DND-41 (cell line): ENCODE measurements at regions not wholly inside any gene's neighbourhood (a gene's known extent, or its start where the extent isn't known, plus 50 kb on each side); places are given as distances from the start of the nearest gene placed in this dataset.

Source experiments
- ATAC-seq: fragments of 200-7000 bp; cut with Tn5 transposase; 3 replicates; pipeline ENCODE4 v1.9.1; 2021; ENCODE audit warnings: low read depth; ENCODE audit not compliant: insufficient read depth
- DNase-seq: peaks from one replicate; pipeline ENCODE4 v3.0.0-alpha.2; 2020
- H2AFZ ChIP-seq: 2 replicates; pipeline ENCODE4 v1.6.0; 2012; ENCODE audit warnings: low read depth, low read length
- H3K27ac ChIP-seq: 2 replicates; pipeline ENCODE4 v1.5.1; 2012; ENCODE audit warnings: low read length, inconsistent platforms
- H3K27me3 ChIP-seq: fragments of 200-600 bp; sonication (generic); 2 replicates; pipeline ENCODE4 v1.6.0; 2012; ENCODE audit warnings: low read length, mild to moderate bottlenecking, inconsistent platforms; ENCODE audit not compliant: insufficient read depth, poor library complexity
- H3K36me3 ChIP-seq: 2 replicates; pipeline ENCODE4 v1.5.1; 2012; ENCODE audit warnings: low read length, inconsistent platforms; ENCODE audit not compliant: insufficient read depth
- H3K4me1 ChIP-seq: 2 replicates; pipeline ENCODE4 v1.5.1; 2012; ENCODE audit warnings: mild to moderate bottlenecking, low read length; ENCODE audit not compliant: insufficient read depth
- H3K4me2 ChIP-seq: 2 replicates; pipeline ENCODE4 v1.6.0; 2012; ENCODE audit warnings: mild to moderate bottlenecking, moderate library complexity, low read length, inconsistent platforms; ENCODE audit not compliant: insufficient read depth
- H3K4me3 ChIP-seq, 2 experiments: fragments of 200-600 bp in 1 of 2; shearing (Covaris generic) in 1 of 2; 2 replicates each; pipeline ENCODE4 v1.5.1; 2012 to 2016; ENCODE audit warnings: inconsistent platforms in 2 of 2, low read length in 2 of 2, mild to moderate bottlenecking in 2 of 2, low read depth in 1 of 2, moderate library complexity in 1 of 2
- H3K79me2 ChIP-seq: 2 replicates; pipeline ENCODE4 v1.6.0; 2012; ENCODE audit warnings: low read length, inconsistent platforms; ENCODE audit not compliant: insufficient read depth
- H3K9ac ChIP-seq: 2 replicates; pipeline ENCODE4 v1.6.0; 2012; ENCODE audit warnings: low read depth, mild to moderate bottlenecking, inconsistent platforms, low read length, moderate library complexity
- H3K9me3 ChIP-seq: 2 replicates; pipeline ENCODE4 v1.5.1; 2012; ENCODE audit warnings: low read length, moderate library complexity, mild to moderate bottlenecking, inconsistent platforms; ENCODE audit not compliant: insufficient read depth, severe bottlenecking
- H4K20me1 ChIP-seq: 2 replicates; pipeline ENCODE4 v1.6.0; 2012; ENCODE audit warnings: low read length; ENCODE audit not compliant: insufficient read depth
- EZH2 ChIP-seq: IDR thresholded peaks from 3 replicates; pipeline ENCODE4 v1.6.1; 2012; ENCODE audit warnings: borderline replicate concordance, low read depth, mild to moderate bottlenecking, moderate library complexity, low read length, inconsistent platforms; ENCODE audit not compliant: severe bottlenecking
- TF ChIP-seq, protein P1 (sequence below): IDR thresholded peaks from 2 replicates; pipeline ENCODE4 v1.5.1; 2012; ENCODE audit warnings: borderline replicate concordance, low read length, moderate library complexity, mild to moderate bottlenecking; ENCODE audit not compliant: poor library complexity, severe bottlenecking; ENCODE audit errors: extremely low read depth

DNA sequence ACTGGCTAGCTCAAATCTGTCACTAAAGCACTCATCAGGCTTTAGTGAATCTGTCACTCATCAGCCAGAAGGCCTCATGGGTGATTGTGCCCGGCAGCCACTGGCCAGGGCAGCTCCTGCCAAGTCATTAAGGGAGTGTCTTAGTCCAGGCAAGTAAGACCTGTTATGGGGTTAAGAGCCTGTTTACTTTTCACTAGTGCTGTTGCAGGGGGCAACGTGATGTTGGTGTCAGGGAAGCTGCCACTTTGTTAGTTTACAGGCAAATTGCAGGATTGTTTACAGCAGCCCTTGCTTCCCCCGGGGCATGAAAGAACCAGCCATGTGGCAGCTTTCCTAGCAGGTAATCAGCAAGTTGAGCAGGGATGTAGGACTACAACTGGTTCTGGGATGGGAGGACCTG is 155.6 kb upstream of the NCAM1 start:
- no peak overlapping the region for H3K9ac ChIP-seq
- no peaks in the 10 kb centered on the region for H3K79me2 ChIP-seq
- no peaks in the 10 kb centered on the region for H3K4me1 ChIP-seq
- no peak overlapping the region for H3K27ac ChIP-seq
- no peak overlapping the region for H3K4me2 ChIP-seq
- DNase-seq: no peak
- no peaks in the 10 kb centered on the region for H3K36me3 ChIP-seq
- H3K9me3 ChIP-seq: no peaks in the 10 kb centered on the region
- no peak for TF ChIP-seq EZH2
- no peak overlapping the region for H3K4me3 ChIP-seq
- H4K20me1 ChIP-seq: no peaks in the 10 kb centered on the region
- H3K27me3 ChIP-seq: no peaks in the 10 kb centered on the region
- no peak for ATAC-seq
- H2AFZ ChIP-seq: no peak overlapping the region

DNA sequence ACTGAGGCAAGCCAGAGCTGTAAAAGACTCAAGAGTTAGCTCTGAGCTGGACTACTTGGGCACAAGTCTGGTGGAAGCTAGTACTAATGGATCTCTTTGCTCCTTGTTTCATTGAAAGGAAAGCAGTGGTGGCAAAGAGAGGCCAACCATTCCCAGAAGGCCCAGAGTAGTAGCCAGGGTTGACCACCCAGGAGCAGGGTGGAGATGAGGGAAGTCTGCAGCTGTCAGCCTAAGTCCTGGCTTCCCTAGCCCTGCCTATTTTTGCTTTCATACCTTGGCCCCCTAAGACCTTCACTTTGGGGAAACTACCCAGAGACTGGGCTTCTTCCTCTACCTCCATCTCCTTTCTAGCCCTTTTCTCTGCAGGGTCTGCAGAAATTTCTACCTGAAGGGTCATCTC is 155.0 kb upstream of the NCAM1 start:
- DNase-seq (no peak), ATAC-seq (no peak)
- Histone ChIP-seq H3K27ac (no peak overlapping the region), H3K4me1 (no peaks in the 10 kb centered on the region), H3K27me3 (no peaks in the 10 kb centered on the region), H3K36me3 (no peaks in the 10 kb centered on the region), H3K4me3 (no peak overlapping the region), H4K20me1 (no peaks in the 10 kb centered on the region), H3K4me2 (no peak overlapping the region), H3K9me3 (no peaks in the 10 kb centered on the region), H3K9ac (no peak overlapping the region), H2AFZ (no peak overlapping the region), H3K79me2 (no peaks in the 10 kb centered on the region)
- no peak for TF ChIP-seq EZH2
- TF ChIP-seq, protein P1, sequence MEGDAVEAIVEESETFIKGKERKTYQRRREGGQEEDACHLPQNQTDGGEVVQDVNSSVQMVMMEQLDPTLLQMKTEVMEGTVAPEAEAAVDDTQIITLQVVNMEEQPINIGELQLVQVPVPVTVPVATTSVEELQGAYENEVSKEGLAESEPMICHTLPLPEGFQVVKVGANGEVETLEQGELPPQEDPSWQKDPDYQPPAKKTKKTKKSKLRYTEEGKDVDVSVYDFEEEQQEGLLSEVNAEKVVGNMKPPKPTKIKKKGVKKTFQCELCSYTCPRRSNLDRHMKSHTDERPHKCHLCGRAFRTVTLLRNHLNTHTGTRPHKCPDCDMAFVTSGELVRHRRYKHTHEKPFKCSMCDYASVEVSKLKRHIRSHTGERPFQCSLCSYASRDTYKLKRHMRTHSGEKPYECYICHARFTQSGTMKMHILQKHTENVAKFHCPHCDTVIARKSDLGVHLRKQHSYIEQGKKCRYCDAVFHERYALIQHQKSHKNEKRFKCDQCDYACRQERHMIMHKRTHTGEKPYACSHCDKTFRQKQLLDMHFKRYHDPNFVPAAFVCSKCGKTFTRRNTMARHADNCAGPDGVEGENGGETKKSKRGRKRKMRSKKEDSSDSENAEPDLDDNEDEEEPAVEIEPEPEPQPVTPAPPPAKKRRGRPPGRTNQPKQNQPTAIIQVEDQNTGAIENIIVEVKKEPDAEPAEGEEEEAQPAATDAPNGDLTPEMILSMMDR: no peak

DNA sequence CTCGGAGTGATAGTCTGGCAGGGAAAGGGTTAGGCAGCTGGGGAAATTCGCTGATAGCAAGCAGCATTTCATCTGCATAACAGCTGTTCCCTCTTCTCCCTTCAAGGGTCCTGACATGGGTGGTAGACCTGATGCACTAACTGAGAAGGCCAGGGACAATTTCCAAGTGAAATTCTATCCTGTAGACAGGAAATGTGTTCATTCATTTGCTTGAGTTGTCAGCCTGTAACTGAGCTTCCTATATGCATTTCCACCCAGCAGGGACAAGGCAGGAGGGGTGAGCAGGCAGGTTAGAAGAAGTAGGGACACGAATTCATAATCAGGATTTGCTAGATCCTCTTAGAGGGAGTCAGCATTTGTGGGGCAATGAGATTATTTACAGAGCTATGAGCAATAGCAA is 154.3 kb upstream of the NCAM1 start:
- H4K20me1 ChIP-seq: no peaks in the 10 kb centered on the region
- no peak overlapping the region for H3K4me3 ChIP-seq
- TF ChIP-seq EZH2: no peak
- TF ChIP-seq, protein P1: no peak
- no peaks in the 10 kb centered on the region for H3K36me3 ChIP-seq
- ATAC-seq (no peak), DNase-seq (no peak)
- no peak overlapping the region for H2AFZ ChIP-seq
- no peaks in the 10 kb centered on the region for H3K9me3 ChIP-seq
- H3K27me3 ChIP-seq: no peaks in the 10 kb centered on the region
- H3K79me2 ChIP-seq: no peaks in the 10 kb centered on the region
- no peak overlapping the region for H3K4me2 ChIP-seq
- no peak overlapping the region for H3K9ac ChIP-seq
- H3K4me1 ChIP-seq: no peaks in the 10 kb centered on the region
- H3K27ac ChIP-seq: no peak overlapping the region

DNA sequence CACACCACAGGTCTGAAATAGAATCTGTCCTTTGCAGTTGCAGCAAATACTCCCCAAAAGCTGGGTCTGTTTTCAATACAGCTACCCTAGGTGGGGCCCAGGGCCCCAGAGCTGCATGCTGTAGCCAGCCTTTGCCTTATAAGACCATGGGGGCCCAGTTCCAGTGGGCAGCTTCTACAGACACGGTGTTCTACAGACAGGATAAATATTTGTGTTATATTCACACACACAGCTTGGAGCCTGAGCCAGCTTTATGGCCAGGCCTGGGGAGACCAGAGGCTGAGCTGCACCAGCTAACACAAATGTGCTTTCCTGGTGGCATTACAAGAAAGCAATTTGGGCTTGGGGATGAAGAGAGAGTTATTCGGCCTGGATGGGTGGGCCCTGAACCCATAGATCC is 151.8 kb upstream of the NCAM1 start:
- H3K9me3 ChIP-seq: no peaks in the 10 kb centered on the region
- ATAC-seq: no peak
- no peak overlapping the region for H3K9ac ChIP-seq
- H3K27ac ChIP-seq: no peak overlapping the region
- no peaks in the 10 kb centered on the region for H3K36me3 ChIP-seq
- no peaks in the 10 kb centered on the region for H3K79me2 ChIP-seq
- DNase-seq: no peak
- TF ChIP-seq, protein P1: no peak
- no peak for TF ChIP-seq EZH2
- no peak overlapping the region for H3K4me2 ChIP-seq
- H2AFZ ChIP-seq: no peak overlapping the region
- H3K4me3 ChIP-seq: no peak overlapping the region
- no peaks in the 10 kb centered on the region for H4K20me1 ChIP-seq
- no peaks in the 10 kb centered on the region for H3K4me1 ChIP-seq
- no peaks in the 10 kb centered on the region for H3K27me3 ChIP-seq
